ENCODE measurements at regions not wholly inside any gene's neighbourhood (a gene's known extent, or its start where the extent isn't known, plus 50 kb on each side); places are given as distances from the start of the nearest gene placed in this dataset.
"Not testable (repeated sequence)": the region's sequence is repeated elsewhere in the genome, so short reads cannot be mapped to it uniquely, and the experiment has no call there.

DNA sequence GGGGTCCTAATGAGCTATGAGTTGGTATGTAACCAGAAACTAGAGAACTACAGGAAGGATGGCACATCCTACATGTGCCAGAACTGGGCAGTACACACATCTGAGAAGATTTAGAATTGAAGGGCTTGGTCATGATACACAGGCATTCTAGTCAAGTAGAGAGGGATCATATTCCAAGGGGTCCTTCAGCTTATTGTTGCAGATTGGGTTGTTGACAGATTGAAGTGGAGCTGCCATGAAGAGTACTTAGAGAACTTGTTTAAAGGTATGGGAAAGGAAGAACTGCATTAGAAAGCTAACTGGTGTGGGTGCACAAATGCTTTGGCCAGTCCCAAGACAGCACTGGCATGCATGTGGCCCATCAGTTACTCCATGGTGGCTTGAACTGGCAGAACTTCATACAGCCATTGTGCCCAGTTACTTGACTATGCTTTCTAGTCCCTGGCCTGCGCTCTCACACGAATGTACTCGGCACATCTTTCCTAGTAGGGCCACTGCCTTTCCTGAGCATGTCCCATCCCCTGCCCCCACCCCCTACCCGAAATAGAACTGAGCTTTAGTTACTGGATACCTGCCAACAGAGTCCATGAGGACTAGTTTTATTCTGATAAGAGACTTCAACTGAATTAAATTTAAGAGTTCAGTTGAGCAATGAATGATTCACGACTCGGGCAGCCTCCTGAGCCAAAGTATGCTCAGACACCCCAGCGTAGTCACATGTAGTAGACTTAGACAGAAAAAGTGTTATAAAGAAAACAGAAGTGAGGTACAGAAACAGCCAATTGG lies 64.0 kb downstream of the CCNG2 start:
- DNase-seq (ENCODE audit: low spot score), result no peak

DNA sequence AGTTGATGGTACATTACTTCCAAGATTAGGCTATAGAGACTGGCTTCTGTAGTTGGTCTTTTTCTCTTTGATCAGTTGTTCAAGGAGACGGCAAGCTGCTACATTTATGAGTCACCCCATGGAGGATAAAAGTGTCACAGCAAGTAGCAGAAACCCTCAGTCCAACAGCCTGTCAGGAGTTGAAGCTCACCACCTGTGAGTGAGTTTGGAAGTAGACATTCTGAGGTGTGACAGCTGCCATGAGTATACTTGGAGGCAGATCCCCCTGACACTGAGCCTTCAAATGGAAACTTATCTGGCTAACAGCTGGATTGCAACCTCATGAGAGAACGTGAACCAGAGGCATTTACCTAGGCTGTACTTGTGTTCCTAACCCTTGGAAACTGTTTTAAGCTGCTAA lies 68.0 kb downstream of the CCNG2 start:
- no peak for DNase-seq (ENCODE audit: low spot score)

- DNase-seq (ENCODE audit: low spot score), result no peak
Measured at GRCh38 chr4:77226939-77227705, 70.1 kb downstream of the CCNG2 start.

DNA sequence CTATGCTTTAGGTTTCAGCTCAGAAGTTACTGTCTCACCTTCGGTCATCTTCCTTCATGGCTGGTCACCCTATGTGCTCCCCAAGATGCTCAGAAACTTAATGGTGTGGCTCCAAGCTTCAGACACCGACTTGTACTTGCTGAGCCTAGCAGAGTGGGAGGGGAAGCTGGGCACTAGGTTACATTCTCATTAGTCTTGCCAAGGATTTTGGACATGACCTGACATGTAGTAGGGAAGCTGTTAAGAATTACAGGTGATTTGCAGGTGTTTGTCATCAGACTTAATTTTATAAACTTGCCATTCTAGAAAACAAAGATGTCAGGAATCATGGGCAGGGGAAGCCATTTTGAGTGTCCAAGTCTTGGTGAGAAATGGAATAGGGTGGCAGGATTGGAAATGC lies 72.4 kb downstream of the CCNG2 start:
- DNase-seq (ENCODE audit: low spot score), result no peak

DNA sequence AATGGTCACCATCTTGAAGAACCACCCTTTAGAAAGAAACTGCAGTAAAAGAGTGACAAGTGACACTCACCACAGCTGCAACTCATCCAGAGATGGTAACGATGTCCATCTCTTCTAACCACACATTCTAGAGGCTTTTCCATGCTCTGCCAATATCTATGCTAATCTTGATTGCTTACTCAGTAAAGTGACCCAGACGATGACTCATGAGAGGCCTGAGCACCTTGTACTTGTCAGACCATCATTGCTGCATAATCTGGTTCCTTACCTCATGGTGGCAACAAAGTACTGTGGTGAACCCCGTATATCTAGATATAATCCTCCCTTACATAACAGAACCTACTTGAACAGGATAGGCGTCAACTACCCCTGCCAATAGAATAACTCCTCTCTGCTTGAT lies 75.6 kb downstream of the CCNG2 start:
- no peak for DNase-seq (ENCODE audit: low spot score)

GRCh38 chr4:77235289-77235854 lies 78.4 kb downstream of the CCNG2 start:
- DNase-seq (ENCODE audit: low spot score), result no peak

- no peak for DNase-seq (ENCODE audit: low spot score)
Measured at GRCh38 chr4:77236806-77237205, 79.8 kb downstream of the CCNG2 start.

GRCh38 chr4:77240469-77241066 lies 83.6 kb downstream of the CCNG2 start:
- DNase-seq (ENCODE audit: low spot score), result peak; percentile 60

GRCh38 chr4:77248805-77249204 lies 91.8 kb downstream of the CCNG2 start:
- DNase-seq (ENCODE audit: low spot score), result no peak

DNA sequence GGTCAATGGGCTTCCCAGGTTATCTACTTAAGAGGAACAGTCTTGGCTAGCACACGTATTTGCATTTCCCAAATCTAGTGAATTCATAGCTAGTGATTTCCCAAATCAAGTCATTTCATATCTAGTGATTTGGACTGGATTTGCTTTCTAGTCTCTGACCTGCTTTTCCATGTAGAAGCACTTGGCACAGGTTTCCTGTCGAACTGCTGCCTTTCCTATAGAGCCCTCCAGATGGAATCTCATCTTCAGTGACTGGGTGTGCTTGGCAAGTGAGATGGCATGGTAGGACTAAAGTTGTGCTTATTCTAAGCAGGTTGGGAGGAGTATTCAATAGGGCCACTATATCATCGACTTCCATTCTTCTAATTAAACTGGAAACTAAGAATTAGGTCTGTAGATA lies 94.7 kb downstream of the CCNG2 start:
- no peak for DNase-seq (ENCODE audit: low spot score)

- DNase-seq (ENCODE audit: low spot score), result no peak
Measured at GRCh38 chr4:77263247-77263646, 106.2 kb downstream of the CCNG2 start.

DNA sequence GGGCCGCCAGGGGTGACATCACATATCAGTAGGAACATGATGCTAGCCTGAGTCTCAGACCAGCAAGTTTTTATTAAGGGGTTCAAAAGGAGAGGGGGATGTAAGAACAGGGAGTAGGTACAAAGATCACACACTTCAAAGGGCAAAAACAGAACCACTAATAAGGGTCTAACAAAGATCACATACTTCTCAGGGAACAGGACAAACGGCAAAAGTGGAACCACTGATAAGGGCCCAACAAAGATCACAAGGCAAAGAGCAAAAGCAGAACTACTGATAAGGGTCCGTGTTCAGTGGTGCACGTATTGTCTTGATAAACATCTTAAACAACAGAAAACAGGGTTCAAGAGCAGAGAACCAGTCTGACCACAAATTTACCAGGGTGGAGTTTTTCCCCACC lies 107.0 kb downstream of the CCNG2 start:
- DNase-seq (ENCODE audit: low spot score), result not testable (repeated sequence)

DNA sequence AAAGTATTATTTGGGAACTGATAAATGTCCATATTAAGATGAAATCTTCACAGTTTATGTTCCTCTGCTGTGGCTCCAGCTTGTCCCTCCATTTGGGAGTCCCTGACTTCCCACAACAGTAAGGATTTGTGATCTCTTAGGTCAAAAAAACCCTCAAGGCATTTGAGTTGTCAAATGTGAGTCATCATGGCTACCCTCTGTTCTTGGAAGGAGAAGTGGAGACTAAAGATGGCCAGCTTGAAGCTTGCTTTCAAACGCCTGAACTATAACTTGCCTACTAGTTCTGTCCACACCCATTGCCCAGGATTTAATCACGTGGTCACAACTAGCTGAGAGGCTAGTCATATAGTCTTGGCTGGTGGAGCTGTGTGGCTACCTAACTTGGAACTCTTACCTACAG lies 107.8 kb downstream of the CCNG2 start:
- no peak for DNase-seq (ENCODE audit: low spot score)

- DNase-seq (ENCODE audit: low spot score), result no peak
Measured at GRCh38 chr4:77268108-77268507, 111.1 kb downstream of the CCNG2 start.

GRCh38 chr4:77269505-77269904 lies 112.5 kb downstream of the CCNG2 start:
- DNase-seq (ENCODE audit: low spot score), result no peak

DNA sequence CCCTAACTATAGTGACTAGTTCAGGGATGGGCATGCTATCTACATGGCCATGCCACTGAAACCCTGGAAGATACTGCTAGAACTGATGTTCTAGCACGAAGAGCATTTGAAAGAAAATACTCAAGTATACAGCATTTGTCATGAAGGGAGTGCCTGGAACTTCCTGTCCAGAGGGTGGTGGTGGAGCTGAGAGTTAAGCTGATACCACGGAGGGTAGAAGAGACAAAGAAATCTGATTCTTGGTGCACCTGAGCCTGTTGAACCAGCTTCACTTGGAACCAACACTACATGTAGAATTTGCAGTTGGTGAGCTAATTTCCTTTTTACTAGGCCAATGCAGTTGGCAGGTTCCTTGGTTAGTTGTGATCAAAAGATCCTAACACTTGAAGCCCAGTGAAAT lies 116.4 kb downstream of the CCNG2 start:
- no peak for DNase-seq (ENCODE audit: low spot score)

- DNase-seq (ENCODE audit: low spot score), result not testable (repeated sequence)
Measured at GRCh38 chr4:77279114-77279513, 122.1 kb downstream of the CCNG2 start.

DNA sequence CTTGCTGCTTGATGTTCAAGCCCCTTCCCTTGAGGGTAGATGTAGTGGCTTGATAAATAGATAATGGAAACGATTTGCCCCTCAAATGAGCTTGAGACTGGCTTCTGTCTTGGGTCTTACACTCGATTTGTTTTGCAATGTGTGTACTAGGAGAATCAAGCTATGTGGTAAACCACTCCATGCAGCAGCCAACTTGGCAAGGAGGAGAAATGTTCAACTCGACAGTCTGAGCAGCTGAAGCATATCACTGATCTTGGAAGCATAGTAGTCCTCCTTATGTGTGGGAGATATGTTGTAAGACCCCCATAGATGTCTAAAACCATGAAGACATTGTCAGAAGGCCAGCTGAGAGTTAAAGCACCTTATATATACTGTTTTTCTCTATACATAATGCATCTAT lies 125.3 kb downstream of the CCNG2 start:
- no peak for DNase-seq (ENCODE audit: low spot score)

DNA sequence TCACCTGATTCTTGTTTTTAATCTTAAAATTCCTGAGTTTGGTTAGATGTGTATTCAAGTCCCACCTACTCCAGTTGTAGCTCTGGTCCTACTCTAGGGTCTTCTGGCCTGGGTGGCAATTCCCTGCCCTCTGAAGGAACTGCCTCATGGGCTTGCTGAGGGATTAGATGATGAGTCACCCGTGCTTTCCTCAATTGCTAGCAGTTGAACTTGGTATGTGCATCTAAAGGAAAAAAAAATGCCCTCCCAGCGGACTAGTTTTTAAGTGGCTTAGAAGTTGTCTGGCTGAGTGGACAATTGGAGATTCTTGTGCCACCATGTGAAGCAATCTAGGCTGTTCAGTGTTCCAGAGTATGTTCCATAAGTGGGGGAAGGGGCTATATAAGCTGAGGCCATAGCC lies 127.0 kb downstream of the CCNG2 start:
- DNase-seq (ENCODE audit: low spot score), result no peak

DNA sequence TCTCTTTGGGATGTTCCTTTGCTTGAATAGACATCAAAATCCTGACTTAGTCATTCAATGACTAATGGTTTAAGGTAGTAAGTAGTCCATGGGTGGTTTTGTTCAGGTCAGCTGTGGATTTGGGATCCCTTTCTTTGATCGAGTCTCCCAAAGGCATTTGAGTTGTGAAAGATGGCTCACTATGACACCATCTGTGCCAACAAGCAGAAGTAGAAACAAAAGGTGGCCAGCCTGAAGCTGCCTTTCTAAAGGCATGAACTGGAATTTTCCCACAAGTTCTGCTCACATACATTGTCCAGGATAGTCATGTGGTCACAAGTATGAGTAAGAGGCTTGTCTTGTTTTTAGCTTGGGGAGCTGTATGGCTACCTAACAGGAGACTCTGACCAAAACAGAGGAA lies 129.9 kb downstream of the CCNG2 start:
- no peak for DNase-seq (ENCODE audit: low spot score)

GRCh38 chr4:77293426-77293825 lies 136.4 kb downstream of the CCNG2 start:
- no peak for DNase-seq (ENCODE audit: low spot score)

- not testable (repeated sequence) for DNase-seq (ENCODE audit: low spot score)
Measured at GRCh38 chr4:77300996-77301395, 144.0 kb downstream of the CCNG2 start.

DNA sequence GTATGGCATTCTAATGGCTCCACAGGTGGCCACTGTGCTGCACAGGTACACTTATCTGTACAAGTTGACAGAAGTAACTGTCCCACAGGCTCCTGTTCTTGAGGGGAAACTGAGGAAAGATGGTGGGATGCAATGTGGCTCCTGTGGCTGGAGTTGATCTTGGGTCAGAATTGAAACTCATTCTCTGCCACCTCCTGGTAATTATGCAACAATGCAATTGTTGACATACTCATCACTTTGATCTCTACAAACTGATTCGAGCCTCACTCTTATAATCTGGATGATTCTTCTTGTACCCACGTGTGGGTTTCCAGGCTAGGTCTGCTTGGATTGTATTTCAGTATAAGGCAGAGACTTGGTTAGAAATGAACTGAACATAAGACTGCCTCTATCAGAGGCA lies 148.8 kb downstream of the CCNG2 start:
- DNase-seq (ENCODE audit: low spot score), result no peak
